Testis (tissue), 2 donors: ENCODE measurements at regions not wholly inside any gene's neighbourhood (a gene's known extent, or its start where the extent isn't known, plus 50 kb on each side); places are given as distances from the start of the nearest gene placed in this dataset.

Experiments used
- POLR2A ChIP-seq: fragments of 450-650 bp; IDR thresholded peaks from one replicate; pipeline ENCODE4 v1.6.1; 2017; ENCODE audit warnings: antibody characterized with exemption, mild to moderate bottlenecking, moderate library complexity
- TF ChIP-seq, protein P1 (sequence below), 3 experiments: fragments of 450-650 bp in 2 of 3; fragments of 200-600 bp in 1 of 3; sonication (generic) in 1 of 3; IDR thresholded peaks; one replicate each; pipeline ENCODE4 v1.5.1; 2016 to 2019; ENCODE audit warnings: antibody characterized with exemption in 3 of 3, mild to moderate bottlenecking in 2 of 3, moderate library complexity in 1 of 3

DNA sequence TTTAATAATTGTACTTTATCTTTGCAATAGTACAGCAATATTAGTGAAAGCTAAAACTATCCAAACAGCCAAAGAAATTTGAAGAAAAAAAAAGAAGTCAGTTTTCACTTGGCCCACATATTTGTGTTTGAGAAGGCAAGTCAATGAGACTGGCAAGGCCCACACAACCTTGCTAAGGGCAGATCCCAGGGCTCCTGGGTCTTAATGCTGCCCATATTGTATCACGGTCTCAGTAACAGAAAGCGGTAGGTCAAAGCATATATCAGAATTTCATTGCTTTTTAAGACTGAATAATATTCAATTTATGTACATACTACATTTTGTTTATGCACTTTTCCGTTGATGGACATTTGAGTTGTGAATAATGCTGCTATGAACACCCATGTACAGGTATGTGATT is 262.0 kb upstream of the TOPAZ1 start:
- TF ChIP-seq, protein P1, sequence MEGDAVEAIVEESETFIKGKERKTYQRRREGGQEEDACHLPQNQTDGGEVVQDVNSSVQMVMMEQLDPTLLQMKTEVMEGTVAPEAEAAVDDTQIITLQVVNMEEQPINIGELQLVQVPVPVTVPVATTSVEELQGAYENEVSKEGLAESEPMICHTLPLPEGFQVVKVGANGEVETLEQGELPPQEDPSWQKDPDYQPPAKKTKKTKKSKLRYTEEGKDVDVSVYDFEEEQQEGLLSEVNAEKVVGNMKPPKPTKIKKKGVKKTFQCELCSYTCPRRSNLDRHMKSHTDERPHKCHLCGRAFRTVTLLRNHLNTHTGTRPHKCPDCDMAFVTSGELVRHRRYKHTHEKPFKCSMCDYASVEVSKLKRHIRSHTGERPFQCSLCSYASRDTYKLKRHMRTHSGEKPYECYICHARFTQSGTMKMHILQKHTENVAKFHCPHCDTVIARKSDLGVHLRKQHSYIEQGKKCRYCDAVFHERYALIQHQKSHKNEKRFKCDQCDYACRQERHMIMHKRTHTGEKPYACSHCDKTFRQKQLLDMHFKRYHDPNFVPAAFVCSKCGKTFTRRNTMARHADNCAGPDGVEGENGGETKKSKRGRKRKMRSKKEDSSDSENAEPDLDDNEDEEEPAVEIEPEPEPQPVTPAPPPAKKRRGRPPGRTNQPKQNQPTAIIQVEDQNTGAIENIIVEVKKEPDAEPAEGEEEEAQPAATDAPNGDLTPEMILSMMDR (IDR thresholded peaks at IDR 0.05) = no peak
- TF ChIP-seq POLR2A = no peak
